ENCODE measurements at regions not wholly inside any gene's neighbourhood (a gene's known extent, or its start where the extent isn't known, plus 50 kb on each side); places are given as distances from the start of the nearest gene placed in this dataset.

- ChIA-PET CTCF (no interaction called here), POLR2A (no interaction called here)
- Histone ChIP-seq H3K4me3 (ENCODE audit: low read depth, low read length) (no peak overlapping the region), H3K9me3 (ENCODE audit: control insufficient read depth, insufficient read depth, low read depth, low read length) (no peaks in the 10 kb centered on the region), H3K4me1 (ENCODE audit: control insufficient read depth, insufficient read depth, low read length) (no peaks in the 10 kb centered on the region), H3K36me3 (ENCODE audit: control insufficient read depth in 2 of 2, insufficient read depth in 1 of 2, low read length in 2 of 2) (no peaks in the 10 kb centered on the region), H3K27ac (ENCODE audit: extremely low read depth, low read depth, low read length) (no peak overlapping the region)
- TF ChIP-seq GFI1B (tag by site-specific recombination; IDR thresholded peaks at IDR 0.05) (no peak), ZBTB49 (tag by site-specific recombination; IDR thresholded peaks at IDR 0.05; ENCODE audit: low read depth) (no peak), MEIS1 (CRISPR knock-in tag; IDR thresholded peaks at IDR 0.05; ENCODE audit: borderline replicate concordance) (no peak), ZNF837 (tag by site-specific recombination; IDR thresholded peaks at IDR 0.05) (no peak), ZBTB1 (tag by site-specific recombination; IDR thresholded peaks at IDR 0.05) (no peak), ZFP3 (tag by site-specific recombination; IDR thresholded peaks at IDR 0.05; ENCODE audit: low read depth) (no peak), ZNF510 (tag by site-specific recombination; IDR thresholded peaks at IDR 0.05; ENCODE audit: insufficient replicate concordance) (no peak), ZNF391 (tag by site-specific recombination; IDR thresholded peaks at IDR 0.05; ENCODE audit: borderline replicate concordance, low read depth) (no peak), ZNF10 (tag by site-specific recombination; IDR thresholded peaks at IDR 0.05) (no peak), ZNF768 (tag by site-specific recombination; IDR thresholded peaks at IDR 0.05) (no peak), MYNN (tag by site-specific recombination; IDR thresholded peaks at IDR 0.05; ENCODE audit: borderline replicate concordance) (no peak), ZNF274 (IDR thresholded peaks at IDR 0.05; ENCODE audit: low read length) (no peak), ZNF274 (tag by site-specific recombination; IDR thresholded peaks at IDR 0.05; ENCODE audit: borderline replicate concordance) (no peak), ZFP41 (tag by site-specific recombination; IDR thresholded peaks at IDR 0.05; ENCODE audit: borderline replicate concordance) (no peak), BCL11A (tag by site-specific recombination; IDR thresholded peaks at IDR 0.05; ENCODE audit: low read depth) (no peak), ZNF670 (tag by site-specific recombination; IDR thresholded peaks at IDR 0.05; ENCODE audit: low read depth) (no peak), GLI2 (tag by site-specific recombination; IDR thresholded peaks at IDR 0.05; ENCODE audit: borderline replicate concordance, low read depth) (no peak), TRIM28 (IDR thresholded peaks at IDR 0.05; ENCODE audit: borderline replicate concordance, low read length) (no peak)
- TF ChIP-seq, protein P1, sequence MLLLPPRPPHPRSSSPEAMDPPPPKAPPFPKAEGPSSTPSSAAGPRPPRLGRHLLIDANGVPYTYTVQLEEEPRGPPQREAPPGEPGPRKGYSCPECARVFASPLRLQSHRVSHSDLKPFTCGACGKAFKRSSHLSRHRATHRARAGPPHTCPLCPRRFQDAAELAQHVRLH (tag by site-specific recombination; IDR thresholded peaks at IDR 0.05) = no peak
- TF ChIP-seq, protein P2, sequence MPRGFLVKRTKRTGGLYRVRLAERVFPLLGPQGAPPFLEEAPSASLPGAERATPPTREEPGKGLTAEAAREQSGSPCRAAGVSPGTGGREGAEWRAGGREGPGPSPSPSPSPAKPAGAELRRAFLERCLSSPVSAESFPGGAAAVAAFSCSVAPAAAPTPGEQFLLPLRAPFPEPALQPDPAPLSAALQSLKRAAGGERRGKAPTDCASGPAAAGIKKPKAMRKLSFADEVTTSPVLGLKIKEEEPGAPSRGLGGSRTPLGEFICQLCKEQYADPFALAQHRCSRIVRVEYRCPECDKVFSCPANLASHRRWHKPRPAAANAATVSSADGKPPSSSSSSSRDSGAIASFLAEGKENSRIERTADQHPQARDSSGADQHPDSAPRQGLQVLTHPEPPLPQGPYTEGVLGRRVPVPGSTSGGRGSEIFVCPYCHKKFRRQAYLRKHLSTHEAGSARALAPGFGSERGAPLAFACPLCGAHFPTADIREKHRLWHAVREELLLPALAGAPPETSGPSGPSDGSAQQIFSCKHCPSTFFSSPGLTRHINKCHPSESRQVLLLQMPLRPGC (tag by site-specific recombination; IDR thresholded peaks at IDR 0.05) = no peak
Measured at GRCh38 chr3:22634433-22634832, 568.7 kb upstream of the UBE2E2 start.

GRCh38 chr3:22659651-22660475, 543.3 kb upstream of the UBE2E2 start:
- H3K4me3 ChIP-seq (ENCODE audit: low read depth, low read length) = no peak overlapping the region
- no peaks in the 10 kb centered on the region for H3K9me3 ChIP-seq (ENCODE audit: control insufficient read depth, insufficient read depth, low read depth, low read length)
- H3K27ac ChIP-seq (ENCODE audit: extremely low read depth, low read depth, low read length) = no peak overlapping the region
- H3K36me3 ChIP-seq (ENCODE audit: control insufficient read depth in 2 of 2, insufficient read depth in 1 of 2, low read length in 2 of 2) = no peaks in the 10 kb centered on the region
- ChIA-PET POLR2A (no interaction called here), CTCF (no interaction called here)
- H3K4me1 ChIP-seq (ENCODE audit: control insufficient read depth, insufficient read depth, low read length) = no peaks in the 10 kb centered on the region
- TF ChIP-seq ZBTB7A (tag by site-specific recombination; IDR thresholded peaks at IDR 0.05; ENCODE audit: low read depth) (no peak), ZNF266 (tag by site-specific recombination; IDR thresholded peaks at IDR 0.05; ENCODE audit: low read depth) (no peak), ZBTB17 (tag by site-specific recombination; IDR thresholded peaks at IDR 0.05) (no peak), ZFP41 (tag by site-specific recombination; IDR thresholded peaks at IDR 0.05; ENCODE audit: borderline replicate concordance) (no peak), ZNF114 (tag by site-specific recombination; IDR thresholded peaks at IDR 0.05) (no peak), ZNF175 (tag by site-specific recombination; IDR thresholded peaks at IDR 0.05) (no peak), ZNF792 (tag by site-specific recombination; IDR thresholded peaks at IDR 0.05) (no peak), KLF1 (tag by site-specific recombination; IDR thresholded peaks at IDR 0.05) (no peak), ZNF416 (tag by site-specific recombination; IDR thresholded peaks at IDR 0.05) (no peak), ZNF791 (tag by site-specific recombination; IDR thresholded peaks at IDR 0.05) (no peak), ZXDB (tag by site-specific recombination; IDR thresholded peaks at IDR 0.05) (no peak), TRIM28 (IDR thresholded peaks at IDR 0.05; ENCODE audit: borderline replicate concordance, low read length) (no peak), ZNF624 (tag by site-specific recombination; IDR thresholded peaks at IDR 0.05) (no peak), ZNF658 (tag by site-specific recombination; IDR thresholded peaks at IDR 0.05) (no peak), ZNF239 (tag by site-specific recombination; IDR thresholded peaks at IDR 0.05) (no peak)

All from HEK293 (cell line).